ENCODE measurements at regions not wholly inside any gene's neighbourhood (a gene's known extent, or its start where the extent isn't known, plus 50 kb on each side); places are given as distances from the start of the nearest gene placed in this dataset.

GRCh38 chr14:34099635-34100034 is 148.8 kb upstream of the EGLN3 start:
- no peak overlapping the region for H3K4me3 Mint-ChIP-seq
- H3K4me1 Mint-ChIP-seq, result no peaks in the 10 kb centered on the region
- CTCF ChIA-PET, result interaction anchor here (1.8 to 2.6 kb wide), 2 partner anchors 251 to 261 kb away, joined by 5 to 15 read pairs; no protein-coding TSS in a partner anchor
- H3K27ac Mint-ChIP-seq, result no peak overlapping the region
- POLR2A ChIA-PET, result no interaction called here
- H3K36me3 Mint-ChIP-seq (ENCODE audit: low read depth), result no peaks in the 10 kb centered on the region
- H3K9me3 Mint-ChIP-seq (ENCODE audit: low read depth), result no peaks in the 10 kb centered on the region
- H3K27me3 Mint-ChIP-seq, result no peaks in the 10 kb centered on the region
- intact Hi-C loops (cut with DNase I, micrococcal nuclease), result loop anchor here (5.0 kb wide), 2 partner anchors 147 to 262 kb away; partner anchors contain the start of gene EGLN3 (in 1 of the 2)
- DNase-seq (no peak), ATAC-seq (no peak)

- Mint-ChIP-seq H3K27me3 (no peaks in the 10 kb centered on the region), H3K4me3 (no peak overlapping the region), H3K27ac (no peak overlapping the region), H3K9me3 (ENCODE audit: low read depth) (no peaks in the 10 kb centered on the region), H3K36me3 (ENCODE audit: low read depth) (no peaks in the 10 kb centered on the region), H3K4me1 (peaks cover 3% of the 10 kb centered on the region)
- DNase-seq, result no peak
- ChIA-PET POLR2A (no interaction called here), CTCF (interaction anchor here (0.6 to 2.6 kb wide), 13 partner anchors 8 to 946 kb away, joined by 3 to 15 read pairs (median 5); no protein-coding TSS in a partner anchor)
- no peak for ATAC-seq
- intact Hi-C loops (cut with DNase I, micrococcal nuclease), result loop anchor here (1.0 to 5.0 kb wide), 3 partner anchors 147 to 262 kb away; partner anchors contain the start of gene EGLN3 (in 1 of the 2)
These were observed 148.1 kb upstream of the EGLN3 start for GRCh38 chr14:34098985-34099349.

GRCh38 chr14:34098045-34098984 is 147.4 kb upstream of the EGLN3 start:
- intact Hi-C loops (cut with DNase I, micrococcal nuclease), result loop anchor here (1.0 to 5.0 kb wide), 3 partner anchors 146 to 261 kb away; partner anchors contain the start of gene EGLN3 (in 1 of the 2)
- H3K4me1 Mint-ChIP-seq, result peaks cover 3% of the 10 kb centered on the region
- CTCF ChIA-PET, result interaction anchor here (0.6 to 2.6 kb wide), 17 partner anchors 9 to 945 kb away, joined by 3 to 15 read pairs (median 4); no protein-coding TSS in a partner anchor
- no peaks in the 10 kb centered on the region for H3K9me3 Mint-ChIP-seq (ENCODE audit: low read depth)
- no peak overlapping the region for H3K4me3 Mint-ChIP-seq
- H3K36me3 Mint-ChIP-seq (ENCODE audit: low read depth), result no peaks in the 10 kb centered on the region
- H3K27ac Mint-ChIP-seq, result no peak overlapping the region
- POLR2A ChIA-PET, result no interaction called here
- ATAC-seq (no peak), DNase-seq (peak; percentile 46)
- no peaks in the 10 kb centered on the region for H3K27me3 Mint-ChIP-seq

- Mint-ChIP-seq H3K27me3 (no peaks in the 10 kb centered on the region), H3K36me3 (ENCODE audit: low read depth) (no peaks in the 10 kb centered on the region), H3K27ac (no peak overlapping the region), H3K4me1 (peaks cover 3% of the 10 kb centered on the region), H3K9me3 (ENCODE audit: low read depth) (no peaks in the 10 kb centered on the region), H3K4me3 (no peak overlapping the region)
- POLR2A ChIA-PET, result no interaction called here
- CTCF ChIA-PET, result interaction anchor here (0.6 to 1.9 kb wide), 8 partner anchors 9 to 262 kb away, joined by 3 to 10 read pairs (median 4); no protein-coding TSS in a partner anchor
- ATAC-seq (no peak), DNase-seq (no peak)
- intact Hi-C loops (cut with DNase I, micrococcal nuclease), result loop anchor here (1.0 to 5.0 kb wide), 3 partner anchors 145 to 260 kb away; partner anchors contain the start of gene EGLN3 (in 1 of the 2)
These were observed 146.8 kb upstream of the EGLN3 start for GRCh38 chr14:34097644-34098043.

GRCh38 chr14:34094384-34094783 is 143.5 kb upstream of the EGLN3 start:
- DNase-seq (no peak), ATAC-seq (no peak)
- no peaks in the 10 kb centered on the region for H3K36me3 Mint-ChIP-seq (ENCODE audit: low read depth)
- H3K4me1 Mint-ChIP-seq, result peaks cover 3% of the 10 kb centered on the region
- H3K27ac Mint-ChIP-seq, result no peak overlapping the region
- POLR2A ChIA-PET, result no interaction called here
- intact Hi-C loops (cut with DNase I, micrococcal nuclease), result no loop called here
- CTCF ChIA-PET, result no interaction called here
- no peaks in the 10 kb centered on the region for H3K9me3 Mint-ChIP-seq (ENCODE audit: low read depth)
- H3K27me3 Mint-ChIP-seq, result no peaks in the 10 kb centered on the region
- no peak overlapping the region for H3K4me3 Mint-ChIP-seq

- Mint-ChIP-seq H3K27me3 (no peaks in the 10 kb centered on the region), H3K4me1 (peaks cover 3% of the 10 kb centered on the region), H3K36me3 (ENCODE audit: low read depth) (no peaks in the 10 kb centered on the region), H3K9me3 (ENCODE audit: low read depth) (no peaks in the 10 kb centered on the region), H3K4me3 (no peak overlapping the region), H3K27ac (no peak overlapping the region)
- no peak for DNase-seq
- peak; percentile 51 for ATAC-seq
- intact Hi-C loops (cut with DNase I, micrococcal nuclease), result no loop called here
- ChIA-PET CTCF (no interaction called here), POLR2A (no interaction called here)
These were observed 143.0 kb upstream of the EGLN3 start for GRCh38 chr14:34093883-34094282.

- intact Hi-C loops (cut with DNase I, micrococcal nuclease), result no loop called here
- H3K36me3 Mint-ChIP-seq (ENCODE audit: low read depth), result no peaks in the 10 kb centered on the region
- no peak for DNase-seq
- ChIA-PET POLR2A (no interaction called here), CTCF (interaction anchor here (0.5 kb wide), 1 partner anchor 36 kb away, joined by 4 read pairs; no protein-coding TSS in a partner anchor)
- ATAC-seq, result peak; percentile 26
- H3K27ac Mint-ChIP-seq, result no peak overlapping the region
- H3K27me3 Mint-ChIP-seq, result no peaks in the 10 kb centered on the region
- H3K4me1 Mint-ChIP-seq, result peaks cover 3% of the 10 kb centered on the region
- H3K9me3 Mint-ChIP-seq (ENCODE audit: low read depth), result no peaks in the 10 kb centered on the region
- H3K4me3 Mint-ChIP-seq, result no peak overlapping the region
These were observed 139.6 kb upstream of the EGLN3 start for GRCh38 chr14:34090451-34090850.

- intact Hi-C loops (cut with DNase I, micrococcal nuclease), result no loop called here
- H3K4me3 Mint-ChIP-seq, result no peak overlapping the region
- no peak for ATAC-seq
- H3K36me3 Mint-ChIP-seq (ENCODE audit: low read depth), result no peaks in the 10 kb centered on the region
- POLR2A ChIA-PET, result no interaction called here
- H3K9me3 Mint-ChIP-seq (ENCODE audit: low read depth), result no peaks in the 10 kb centered on the region
- no peaks in the 10 kb centered on the region for H3K27me3 Mint-ChIP-seq
- no peaks in the 10 kb centered on the region for H3K4me1 Mint-ChIP-seq
- CTCF ChIA-PET, result interaction anchor here (1.0 kb wide), 1 partner anchor 10 kb away, joined by 4 read pairs; no protein-coding TSS in a partner anchor
- no peak overlapping the region for H3K27ac Mint-ChIP-seq
- no peak for DNase-seq
These were observed 138.0 kb upstream of the EGLN3 start for GRCh38 chr14:34088914-34089313.

GRCh38 chr14:34087571-34087970 is 136.7 kb upstream of the EGLN3 start:
- H3K27me3 Mint-ChIP-seq, result no peaks in the 10 kb centered on the region
- POLR2A ChIA-PET, result no interaction called here
- no peaks in the 10 kb centered on the region for H3K36me3 Mint-ChIP-seq (ENCODE audit: low read depth)
- no peak overlapping the region for H3K4me3 Mint-ChIP-seq
- H3K4me1 Mint-ChIP-seq, result no peaks in the 10 kb centered on the region
- intact Hi-C loops (cut with DNase I, micrococcal nuclease), result no loop called here
- no peak overlapping the region for H3K27ac Mint-ChIP-seq
- H3K9me3 Mint-ChIP-seq (ENCODE audit: low read depth), result no peaks in the 10 kb centered on the region
- no peak for DNase-seq
- ATAC-seq, result no peak
- CTCF ChIA-PET, result no interaction called here

GRCh38 chr14:34086223-34086757 is 135.4 kb upstream of the EGLN3 start:
- intact Hi-C loops (cut with DNase I, micrococcal nuclease), result no loop called here
- no peak overlapping the region for H3K27ac Mint-ChIP-seq
- H3K4me1 Mint-ChIP-seq, result no peaks in the 10 kb centered on the region
- CTCF ChIA-PET, result interaction anchor here (0.8 kb wide), 1 partner anchor 24 kb away, joined by 3 read pairs; no protein-coding TSS in a partner anchor
- H3K27me3 Mint-ChIP-seq, result no peaks in the 10 kb centered on the region
- DNase-seq (no peak), ATAC-seq (peak; percentile 42)
- no peak overlapping the region for H3K4me3 Mint-ChIP-seq
- POLR2A ChIA-PET, result no interaction called here
- no peaks in the 10 kb centered on the region for H3K9me3 Mint-ChIP-seq (ENCODE audit: low read depth)
- H3K36me3 Mint-ChIP-seq (ENCODE audit: low read depth), result no peaks in the 10 kb centered on the region

GRCh38 chr14:34085695-34086094 is 134.8 kb upstream of the EGLN3 start:
- H3K27ac Mint-ChIP-seq, result no peak overlapping the region
- H3K27me3 Mint-ChIP-seq, result no peaks in the 10 kb centered on the region
- ATAC-seq, result no peak
- H3K9me3 Mint-ChIP-seq (ENCODE audit: low read depth), result no peaks in the 10 kb centered on the region
- ChIA-PET POLR2A (no interaction called here), CTCF (interaction anchor here (0.8 kb wide), 1 partner anchor 24 kb away, joined by 3 read pairs; no protein-coding TSS in a partner anchor)
- no peaks in the 10 kb centered on the region for H3K4me1 Mint-ChIP-seq
- no peak for DNase-seq
- H3K4me3 Mint-ChIP-seq, result no peak overlapping the region
- intact Hi-C loops (cut with DNase I, micrococcal nuclease), result no loop called here
- no peaks in the 10 kb centered on the region for H3K36me3 Mint-ChIP-seq (ENCODE audit: low read depth)

All from activated CD4-positive, alpha-beta T cell treated with anti-CD3 and anti-CD28 coated beads for 36 hours (primary cell).